HEK293 (cell line): ENCODE measurements at regions not wholly inside any gene's neighbourhood (a gene's known extent, or its start where the extent isn't known, plus 50 kb on each side); places are given as distances from the start of the nearest gene placed in this dataset.

Experiments used
- CTCF ChIA-PET: fragments of 350-600 bp; formaldehyde crosslinking; extraction: SDS; loops from one replicate; lab custom pipeline; 2021; ENCODE audit warnings: antibody characterized with exemption; lab: Yijun Ruan, JAX
- POLR2A ChIA-PET: fragments of 300-600 bp; formaldehyde crosslinking; extraction: SDS; loops from one replicate; lab custom pipeline; 2020; ENCODE audit warnings: antibody characterized with exemption, inconsistent platforms; lab: Yijun Ruan, JAX
- H3K27ac ChIP-seq: fragments of 200-500 bp; sonication (Bioruptor generic); 2 replicates; pipeline ENCODE4 v1.5.1; 2014; ENCODE audit warnings: low read depth, low read length, control low read depth, inconsistent platforms; ENCODE audit errors: extremely low read depth
- H3K36me3 ChIP-seq, 2 experiments: fragments of 200-500 bp in 1 of 2; sonication (Bioruptor generic) in 1 of 2; 1 replicate in 1 of 2; 2 replicates in 1 of 2; pipeline ENCODE4 v1.5.1; 2014 to 2017; ENCODE audit warnings: inconsistent platforms in 2 of 2, low read length in 2 of 2; ENCODE audit not compliant: control insufficient read depth in 2 of 2, insufficient read depth in 1 of 2
- H3K4me1 ChIP-seq: fragments of 200-500 bp; sonication (Bioruptor generic); 2 replicates; pipeline ENCODE4 v1.5.1; 2014; ENCODE audit warnings: mild to moderate bottlenecking, low read length, inconsistent platforms; ENCODE audit not compliant: control insufficient read depth, insufficient read depth
- H3K4me3 ChIP-seq: 2 replicates; pipeline ENCODE4 v1.5.1; 2011; ENCODE audit warnings: low read depth, mild to moderate bottlenecking, control low read depth, low read length, moderate library complexity
- H3K9me3 ChIP-seq: fragments of 200-500 bp; sonication (Bioruptor generic); 2 replicates; pipeline ENCODE4 v1.5.1; 2014; ENCODE audit warnings: low read depth, low read length, inconsistent platforms; ENCODE audit not compliant: control insufficient read depth, insufficient read depth
- AEBP2 ChIP-seq: fragments of 450-650 bp; formaldehyde crosslinking; IDR thresholded peaks from 2 replicates; pipeline ENCODE4 v1.5.1; 2016; ENCODE audit warnings: missing biosample characterization, missing genetic modification characterization, borderline replicate concordance
- EGR2 ChIP-seq: fragments of 450-650 bp; formaldehyde crosslinking; IDR thresholded peaks from 2 replicates; pipeline ENCODE4 v1.5.1; 2016; ENCODE audit warnings: low read depth, missing biosample characterization, missing genetic modification characterization
- MEIS1 ChIP-seq: sonication (generic); formaldehyde crosslinking; IDR thresholded peaks from 2 replicates; pipeline ENCODE4 v1.8.1; 2022; ENCODE audit warnings: missing genetic modification reagents, mild to moderate bottlenecking, borderline replicate concordance
- PRDM4 ChIP-seq: fragments of 450-650 bp; formaldehyde crosslinking; IDR thresholded peaks from 2 replicates; pipeline ENCODE4 v1.5.1; 2017; ENCODE audit warnings: missing biosample characterization, missing genetic modification characterization
- YY1 ChIP-seq: fragments of 450-650 bp; formaldehyde crosslinking; IDR thresholded peaks from 2 replicates; pipeline ENCODE4 v1.5.1; 2018; ENCODE audit warnings: missing biosample characterization, missing genetic modification characterization
- ZBTB1 ChIP-seq: fragments of 450-650 bp; formaldehyde crosslinking; IDR thresholded peaks from 2 replicates; pipeline ENCODE4 v1.5.1; 2016; ENCODE audit warnings: missing biosample characterization, missing genetic modification characterization
- ZFP37 ChIP-seq: fragments of 450-650 bp; formaldehyde crosslinking; IDR thresholded peaks from 2 replicates; pipeline ENCODE4 v1.5.1; 2016; ENCODE audit warnings: missing biosample characterization, missing genetic modification characterization
- ZNF133 ChIP-seq: fragments of 450-650 bp; formaldehyde crosslinking; IDR thresholded peaks from 2 replicates; pipeline ENCODE4 v1.5.1; 2016; ENCODE audit warnings: missing biosample characterization, missing genetic modification characterization
- ZNF169 ChIP-seq: fragments of 450-650 bp; formaldehyde crosslinking; IDR thresholded peaks from 2 replicates; pipeline ENCODE4 v1.5.1; 2016; ENCODE audit warnings: missing biosample characterization, missing genetic modification characterization
- ZNF174 ChIP-seq: fragments of 450-650 bp; formaldehyde crosslinking; IDR thresholded peaks from 2 replicates; pipeline ENCODE4 v1.5.0; 2017; ENCODE audit warnings: missing biosample characterization, mild to moderate bottlenecking, missing genetic modification characterization
- ZNF19 ChIP-seq: fragments of 450-650 bp; formaldehyde crosslinking; IDR thresholded peaks from 2 replicates; pipeline ENCODE4; 2016; ENCODE audit warnings: missing biosample characterization, missing genetic modification characterization, low read depth
- ZNF274 ChIP-seq, 2 experiments: fragments of 200-500 bp in 1 of 2; fragments of 450-650 bp in 1 of 2; sonication (Bioruptor generic) in 1 of 2; formaldehyde crosslinking in 1 of 2; IDR thresholded peaks; 2 replicates each; pipeline versions ENCODE4 v1.5.1 to v1.6.1; 2014 to 2016; ENCODE audit warnings: borderline replicate concordance in 1 of 2, inconsistent platforms in 1 of 2, low read length in 1 of 2, missing biosample characterization in 1 of 2, missing genetic modification characterization in 1 of 2
- ZNF558 ChIP-seq: fragments of 450-650 bp; formaldehyde crosslinking; IDR thresholded peaks from 2 replicates; pipeline ENCODE4 v1.5.1; 2016; ENCODE audit warnings: missing biosample characterization, missing genetic modification characterization
- ZNF670 ChIP-seq: fragments of 450-650 bp; formaldehyde crosslinking; IDR thresholded peaks from 2 replicates; pipeline ENCODE4 v1.5.1; 2016; ENCODE audit warnings: missing biosample characterization, missing genetic modification characterization, low read depth
- ZSCAN30 ChIP-seq: fragments of 450-650 bp; IDR thresholded peaks from 2 replicates; pipeline ENCODE4 v1.5.1; 2018; ENCODE audit warnings: missing biosample characterization, mild to moderate bottlenecking, missing genetic modification characterization, moderate library complexity
- TF ChIP-seq, protein P1 (sequence below): IDR thresholded peaks from 2 replicates; pipeline ENCODE4 v1.6.1; 2011; ENCODE audit warnings: mild to moderate bottlenecking, low read depth, low read length, borderline replicate concordance
- TF ChIP-seq, protein P2 (sequence below): fragments of 450-650 bp; formaldehyde crosslinking; IDR thresholded peaks from 2 replicates; pipeline ENCODE4 v1.5.1; 2016; ENCODE audit warnings: missing biosample characterization, missing genetic modification characterization, borderline replicate concordance

- Histone ChIP-seq H3K4me3 (no peak overlapping the region), H3K27ac (no peak overlapping the region), H3K4me1 (peaks cover 10% of the 10 kb centered on the region), H3K36me3 (no peaks in the 10 kb centered on the region), H3K9me3 (no peaks in the 10 kb centered on the region)
- TF ChIP-seq ZBTB1 (tag by site-specific recombination) (no peak), ZNF174 (no peak), YY1 (tag by site-specific recombination) (no peak), PRDM4 (tag by site-specific recombination) (no peak)
- ChIA-PET POLR2A (no interaction called here), CTCF (interaction anchor here (1.0 kb wide), 1 partner anchor 506 kb away, joined by 3 read pairs; no protein-coding TSS in a partner anchor)
Observed at GRCh38 chr9:116098476-116098875, 55.1 kb upstream of the PAPPA start.

DNA sequence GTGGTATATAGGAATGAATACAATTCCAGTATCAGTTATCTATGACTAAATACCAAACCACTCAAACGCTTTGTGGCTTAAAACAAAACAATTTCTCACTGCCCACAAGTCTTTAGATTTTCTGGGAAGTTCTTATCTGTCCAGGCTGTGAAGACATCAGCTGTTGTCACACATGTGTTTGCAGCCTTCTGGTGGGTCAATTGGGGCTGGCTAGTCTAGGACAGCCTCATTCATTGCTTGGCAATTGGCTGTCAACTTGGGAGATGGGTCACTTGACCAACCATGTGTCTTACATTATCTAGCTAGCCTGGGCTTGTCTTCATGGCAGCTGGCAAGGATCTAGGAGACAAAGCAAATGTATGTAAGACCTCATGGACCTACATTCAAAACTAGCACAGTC lies 53.8 kb upstream of the PAPPA start:
- H3K27ac ChIP-seq = no peak overlapping the region
- ChIA-PET CTCF (interaction anchor here (0.8 kb wide), 1 partner anchor 101 kb away, joined by 3 read pairs; no protein-coding TSS in a partner anchor), POLR2A (no interaction called here)
- H3K4me3 ChIP-seq = no peak overlapping the region
- TF ChIP-seq MEIS1 (CRISPR knock-in tag) (no peak), ZNF169 (tag by site-specific recombination) (no peak), ZNF558 (tag by site-specific recombination) (no peak), ZFP37 (tag by site-specific recombination) (no peak), ZNF670 (tag by site-specific recombination) (no peak)
- H3K36me3 ChIP-seq = no peaks in the 10 kb centered on the region
- H3K9me3 ChIP-seq = no peaks in the 10 kb centered on the region
- peaks cover 10% of the 10 kb centered on the region for H3K4me1 ChIP-seq

GRCh38 chr9:116100711-116101121 lies 52.9 kb upstream of the PAPPA start:
- Histone ChIP-seq H3K9me3 (no peaks in the 10 kb centered on the region), H3K4me1 (peaks cover 10% of the 10 kb centered on the region), H3K36me3 (no peaks in the 10 kb centered on the region), H3K27ac (no peak overlapping the region), H3K4me3 (no peak overlapping the region)
- CTCF ChIA-PET = no interaction called here
- TF ChIP-seq, protein P1, sequence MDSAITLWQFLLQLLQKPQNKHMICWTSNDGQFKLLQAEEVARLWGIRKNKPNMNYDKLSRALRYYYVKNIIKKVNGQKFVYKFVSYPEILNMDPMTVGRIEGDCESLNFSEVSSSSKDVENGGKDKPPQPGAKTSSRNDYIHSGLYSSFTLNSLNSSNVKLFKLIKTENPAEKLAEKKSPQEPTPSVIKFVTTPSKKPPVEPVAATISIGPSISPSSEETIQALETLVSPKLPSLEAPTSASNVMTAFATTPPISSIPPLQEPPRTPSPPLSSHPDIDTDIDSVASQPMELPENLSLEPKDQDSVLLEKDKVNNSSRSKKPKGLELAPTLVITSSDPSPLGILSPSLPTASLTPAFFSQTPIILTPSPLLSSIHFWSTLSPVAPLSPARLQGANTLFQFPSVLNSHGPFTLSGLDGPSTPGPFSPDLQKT = no peak
- TF ChIP-seq EGR2 (tag by site-specific recombination) = peak; percentile 56; the same call in 1 of the 2 replicates
- POLR2A ChIA-PET = no interaction called here

GRCh38 chr9:116101516-116101915 lies 52.1 kb upstream of the PAPPA start:
- CTCF ChIA-PET = interaction anchor here (0.6 kb wide), 1 partner anchor 16 kb away, joined by 3 read pairs; no protein-coding TSS in a partner anchor
- H3K9me3 ChIP-seq = no peaks in the 10 kb centered on the region
- H3K4me1 ChIP-seq = peaks cover 8% of the 10 kb centered on the region
- no peak overlapping the region for H3K4me3 ChIP-seq
- no peaks in the 10 kb centered on the region for H3K36me3 ChIP-seq
- POLR2A ChIA-PET = no interaction called here
- no peak overlapping the region for H3K27ac ChIP-seq
- no peak for TF ChIP-seq ZNF274 (IDR thresholded peaks at IDR 0.05; ENCODE audit: low read length)
- no peak for TF ChIP-seq ZNF274 (tag by site-specific recombination; IDR thresholded peaks at IDR 0.05; ENCODE audit: borderline replicate concordance)
- no peak for TF ChIP-seq AEBP2 (tag by site-specific recombination)
- no peak for TF ChIP-seq ZSCAN30
- TF ChIP-seq, protein P2, sequence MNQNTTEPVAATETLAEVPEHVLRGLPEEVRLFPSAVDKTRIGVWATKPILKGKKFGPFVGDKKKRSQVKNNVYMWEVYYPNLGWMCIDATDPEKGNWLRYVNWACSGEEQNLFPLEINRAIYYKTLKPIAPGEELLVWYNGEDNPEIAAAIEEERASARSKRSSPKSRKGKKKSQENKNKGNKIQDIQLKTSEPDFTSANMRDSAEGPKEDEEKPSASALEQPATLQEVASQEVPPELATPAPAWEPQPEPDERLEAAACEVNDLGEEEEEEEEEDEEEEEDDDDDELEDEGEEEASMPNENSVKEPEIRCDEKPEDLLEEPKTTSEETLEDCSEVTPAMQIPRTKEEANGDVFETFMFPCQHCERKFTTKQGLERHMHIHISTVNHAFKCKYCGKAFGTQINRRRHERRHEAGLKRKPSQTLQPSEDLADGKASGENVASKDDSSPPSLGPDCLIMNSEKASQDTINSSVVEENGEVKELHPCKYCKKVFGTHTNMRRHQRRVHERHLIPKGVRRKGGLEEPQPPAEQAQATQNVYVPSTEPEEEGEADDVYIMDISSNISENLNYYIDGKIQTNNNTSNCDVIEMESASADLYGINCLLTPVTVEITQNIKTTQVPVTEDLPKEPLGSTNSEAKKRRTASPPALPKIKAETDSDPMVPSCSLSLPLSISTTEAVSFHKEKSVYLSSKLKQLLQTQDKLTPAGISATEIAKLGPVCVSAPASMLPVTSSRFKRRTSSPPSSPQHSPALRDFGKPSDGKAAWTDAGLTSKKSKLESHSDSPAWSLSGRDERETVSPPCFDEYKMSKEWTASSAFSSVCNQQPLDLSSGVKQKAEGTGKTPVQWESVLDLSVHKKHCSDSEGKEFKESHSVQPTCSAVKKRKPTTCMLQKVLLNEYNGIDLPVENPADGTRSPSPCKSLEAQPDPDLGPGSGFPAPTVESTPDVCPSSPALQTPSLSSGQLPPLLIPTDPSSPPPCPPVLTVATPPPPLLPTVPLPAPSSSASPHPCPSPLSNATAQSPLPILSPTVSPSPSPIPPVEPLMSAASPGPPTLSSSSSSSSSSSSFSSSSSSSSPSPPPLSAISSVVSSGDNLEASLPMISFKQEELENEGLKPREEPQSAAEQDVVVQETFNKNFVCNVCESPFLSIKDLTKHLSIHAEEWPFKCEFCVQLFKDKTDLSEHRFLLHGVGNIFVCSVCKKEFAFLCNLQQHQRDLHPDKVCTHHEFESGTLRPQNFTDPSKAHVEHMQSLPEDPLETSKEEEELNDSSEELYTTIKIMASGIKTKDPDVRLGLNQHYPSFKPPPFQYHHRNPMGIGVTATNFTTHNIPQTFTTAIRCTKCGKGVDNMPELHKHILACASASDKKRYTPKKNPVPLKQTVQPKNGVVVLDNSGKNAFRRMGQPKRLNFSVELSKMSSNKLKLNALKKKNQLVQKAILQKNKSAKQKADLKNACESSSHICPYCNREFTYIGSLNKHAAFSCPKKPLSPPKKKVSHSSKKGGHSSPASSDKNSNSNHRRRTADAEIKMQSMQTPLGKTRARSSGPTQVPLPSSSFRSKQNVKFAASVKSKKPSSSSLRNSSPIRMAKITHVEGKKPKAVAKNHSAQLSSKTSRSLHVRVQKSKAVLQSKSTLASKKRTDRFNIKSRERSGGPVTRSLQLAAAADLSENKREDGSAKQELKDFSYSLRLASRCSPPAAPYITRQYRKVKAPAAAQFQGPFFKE (tag by site-specific recombination) = no peak
- no peak for TF ChIP-seq ZNF133 (tag by site-specific recombination)
- no peak for TF ChIP-seq ZNF19 (tag by site-specific recombination)
